Right atrium auricular region (tissue), 2 donors: ENCODE measurements at regions not wholly inside any gene's neighbourhood (a gene's known extent, or its start where the extent isn't known, plus 50 kb on each side); places are given as distances from the start of the nearest gene placed in this dataset.

Experiments used
- DNase-seq: peaks from one replicate; pipeline ENCODE4 v3.0.0-alpha.2; 2019; ENCODE audit warnings: low spot score
- H3K27ac ChIP-seq, 2 donors: fragments of 200-600 bp; sonication (generic); 1 replicate in 1 of 2; 2 replicates in 1 of 2; pipeline ENCODE4 v1.5.1; 2016 to 2019
- H3K27me3 ChIP-seq, 2 donors: fragments of 200-600 bp; sonication (generic); one replicate each; pipeline versions ENCODE4 v1.5.1 to v1.6.0; 2017 to 2019
- H3K36me3 ChIP-seq: fragments of 200-600 bp; sonication (generic); one replicate; pipeline ENCODE4 v1.5.1; 2016
- H3K4me1 ChIP-seq, 2 donors: fragments of 200-600 bp; sonication (generic); one replicate each; pipeline versions ENCODE4 v1.5.1 to v1.6.0; 2017 to 2019
- H3K4me3 ChIP-seq, 2 donors: fragments of 200-600 bp; sonication (generic); 1 replicate in 1 of 2; 2 replicates in 1 of 2; pipeline ENCODE4 v1.5.1; 2017 to 2019; ENCODE audit warnings: mild to moderate bottlenecking in 1 of 2, moderate library complexity in 1 of 2
- H3K9me3 ChIP-seq, 2 donors: fragments of 200-600 bp; sonication (generic); one replicate each; pipeline ENCODE4 v1.5.1; 2019
- TF ChIP-seq, protein P1 (sequence below), 2 donors: fragments of 200-600 bp; sonication (generic); IDR thresholded peaks; one replicate each; pipeline ENCODE4 v1.5.1; 2019; ENCODE audit warnings: antibody characterized with exemption in 2 of 2

DNA sequence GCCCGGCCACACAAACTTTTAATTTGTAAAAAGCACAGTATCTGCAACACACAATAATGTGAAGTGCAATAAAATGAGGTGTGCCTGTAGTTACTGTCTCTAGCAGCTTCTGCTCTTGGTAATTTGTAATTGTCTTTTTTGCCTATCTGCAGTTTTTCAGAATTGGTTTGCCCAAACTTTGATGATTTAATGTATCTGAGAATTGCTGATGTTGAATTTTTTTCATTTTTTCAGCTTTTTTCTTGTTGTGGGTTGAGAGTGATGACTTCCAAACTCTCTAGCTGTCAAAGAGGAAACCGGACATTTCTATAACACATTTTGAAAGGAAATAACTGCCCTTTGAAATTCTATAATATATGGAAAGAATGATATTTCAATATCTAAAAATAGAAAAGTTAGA is 236.9 kb downstream of the RERGL start:
- Histone ChIP-seq H3K4me3 (no peak overlapping the region), H3K27ac (no peak overlapping the region), H3K4me1 (no peaks in the 10 kb centered on the region), H3K27me3 (no peaks in the 10 kb centered on the region), H3K9me3 (peaks cover 0 to 6% of the 10 kb centered on the region in 2 donors), H3K36me3 (no peaks in the 10 kb centered on the region)
- DNase-seq: no peak
- TF ChIP-seq, protein P1, sequence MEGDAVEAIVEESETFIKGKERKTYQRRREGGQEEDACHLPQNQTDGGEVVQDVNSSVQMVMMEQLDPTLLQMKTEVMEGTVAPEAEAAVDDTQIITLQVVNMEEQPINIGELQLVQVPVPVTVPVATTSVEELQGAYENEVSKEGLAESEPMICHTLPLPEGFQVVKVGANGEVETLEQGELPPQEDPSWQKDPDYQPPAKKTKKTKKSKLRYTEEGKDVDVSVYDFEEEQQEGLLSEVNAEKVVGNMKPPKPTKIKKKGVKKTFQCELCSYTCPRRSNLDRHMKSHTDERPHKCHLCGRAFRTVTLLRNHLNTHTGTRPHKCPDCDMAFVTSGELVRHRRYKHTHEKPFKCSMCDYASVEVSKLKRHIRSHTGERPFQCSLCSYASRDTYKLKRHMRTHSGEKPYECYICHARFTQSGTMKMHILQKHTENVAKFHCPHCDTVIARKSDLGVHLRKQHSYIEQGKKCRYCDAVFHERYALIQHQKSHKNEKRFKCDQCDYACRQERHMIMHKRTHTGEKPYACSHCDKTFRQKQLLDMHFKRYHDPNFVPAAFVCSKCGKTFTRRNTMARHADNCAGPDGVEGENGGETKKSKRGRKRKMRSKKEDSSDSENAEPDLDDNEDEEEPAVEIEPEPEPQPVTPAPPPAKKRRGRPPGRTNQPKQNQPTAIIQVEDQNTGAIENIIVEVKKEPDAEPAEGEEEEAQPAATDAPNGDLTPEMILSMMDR (IDR thresholded peaks at IDR 0.05): no peak

DNA sequence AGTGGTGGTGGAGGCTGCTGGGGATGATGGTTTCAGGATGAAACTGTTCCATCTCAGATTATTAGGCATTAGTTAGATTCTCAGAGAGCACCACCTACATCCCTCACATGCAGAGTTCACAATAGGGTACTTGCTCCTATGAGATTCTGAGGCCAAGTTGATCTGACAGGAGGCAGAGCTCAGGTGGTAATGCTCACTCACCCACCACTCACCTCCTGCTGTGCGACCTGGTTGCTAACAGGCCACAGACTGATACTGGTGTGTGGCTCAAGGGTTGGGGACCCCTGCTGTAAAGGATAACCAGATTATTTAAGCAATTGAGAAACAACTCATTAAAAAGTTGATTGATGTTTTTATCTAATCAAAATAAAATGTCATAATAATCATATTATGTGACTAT is 248.5 kb downstream of the RERGL start:
- Histone ChIP-seq H3K9me3 (no peaks in the 10 kb centered on the region), H3K4me3 (no peak overlapping the region), H3K4me1 (no peaks in the 10 kb centered on the region), H3K27ac (no peak overlapping the region), H3K27me3 (no peaks in the 10 kb centered on the region), H3K36me3 (no peaks in the 10 kb centered on the region)
- DNase-seq: no peak
- TF ChIP-seq, protein P1 (IDR thresholded peaks at IDR 0.05): no peak

DNA sequence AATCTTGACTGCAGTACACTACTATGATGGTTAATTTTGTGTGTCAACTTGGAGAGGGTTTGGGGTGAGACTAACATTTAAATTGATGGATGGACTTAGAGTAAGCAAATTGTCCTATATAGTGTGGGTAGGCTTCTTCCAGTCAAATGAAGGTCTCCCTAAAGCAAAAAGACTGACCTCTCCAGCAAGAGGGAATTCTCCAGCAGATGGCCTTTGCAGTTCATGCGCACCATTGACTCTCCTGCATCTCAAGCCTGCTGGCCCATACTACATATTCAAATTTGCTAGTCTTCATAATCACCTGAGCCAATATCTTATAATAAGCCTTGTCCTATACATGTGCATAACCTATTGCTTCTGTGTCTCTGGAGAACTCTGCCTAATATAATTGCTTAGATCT is 260.2 kb downstream of the RERGL start:
- Histone ChIP-seq H3K27me3 (no peaks in the 10 kb centered on the region), H3K4me3 (no peak overlapping the region), H3K9me3 (no peaks in the 10 kb centered on the region), H3K27ac (no peak overlapping the region), H3K36me3 (no peaks in the 10 kb centered on the region), H3K4me1 (no peaks in the 10 kb centered on the region)
- DNase-seq: no peak
- TF ChIP-seq, protein P1 (IDR thresholded peaks at IDR 0.05): no peak

DNA sequence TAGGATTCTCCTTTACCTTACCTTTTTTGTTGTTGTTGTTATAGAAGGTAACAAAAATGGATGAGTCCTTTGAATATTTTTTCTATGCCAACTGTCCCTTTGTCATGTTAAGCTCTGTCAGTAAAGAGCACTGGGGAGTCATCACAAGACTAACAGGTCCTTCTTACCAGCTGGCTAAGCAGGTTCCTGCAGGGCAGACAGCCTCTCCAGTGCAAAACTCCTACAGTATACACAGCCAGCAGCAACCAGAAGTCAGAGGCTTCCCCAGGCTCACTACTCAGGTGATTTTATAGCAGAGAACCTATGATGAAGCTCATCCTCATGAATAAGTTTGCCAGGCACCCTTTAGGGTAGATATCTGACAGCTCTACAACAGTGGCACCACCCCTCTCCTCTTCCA is 271.1 kb downstream of the RERGL start:
- Histone ChIP-seq H3K36me3 (no peaks in the 10 kb centered on the region), H3K4me3 (no peak overlapping the region), H3K27ac (no peak overlapping the region)

DNA sequence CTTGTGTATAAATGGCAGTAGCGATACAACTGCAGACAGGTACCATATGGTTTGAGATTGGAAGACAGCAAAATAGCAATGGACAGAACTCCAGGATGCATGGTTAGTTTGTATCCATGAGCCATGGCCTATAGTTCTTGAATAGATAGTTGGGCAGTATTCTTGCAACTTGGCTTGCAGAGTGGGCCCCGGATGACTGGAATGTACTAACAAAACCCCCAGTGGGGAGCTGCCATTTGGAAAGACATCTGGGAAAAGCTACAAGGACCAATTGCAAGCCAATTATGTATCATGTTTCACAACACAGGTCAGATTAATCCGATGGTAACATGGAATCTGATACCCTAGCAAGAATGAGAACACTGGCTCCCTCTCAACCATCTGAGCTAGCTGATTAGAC is 279.6 kb downstream of the RERGL start:
- peaks cover 0 to 17% of the 10 kb centered on the region in 2 donors for H3K9me3 ChIP-seq
- no peaks in the 10 kb centered on the region for H3K4me1 ChIP-seq
- H3K4me3 ChIP-seq: no peak overlapping the region
- H3K27me3 ChIP-seq: no peaks in the 10 kb centered on the region
- no peak for DNase-seq
- no peaks in the 10 kb centered on the region for H3K36me3 ChIP-seq
- TF ChIP-seq, protein P1 (IDR thresholded peaks at IDR 0.05): no peak
- H3K27ac ChIP-seq: no peak overlapping the region

More for the DNA sequence above, 271.1 kb downstream of the RERGL start:
- no peaks in the 10 kb centered on the region for H3K27me3 ChIP-seq
- H3K9me3 ChIP-seq: no peaks in the 10 kb centered on the region
- TF ChIP-seq, protein P1 (IDR thresholded peaks at IDR 0.05): no peak
- H3K4me1 ChIP-seq: no peaks in the 10 kb centered on the region
- DNase-seq: no peak

DNA sequence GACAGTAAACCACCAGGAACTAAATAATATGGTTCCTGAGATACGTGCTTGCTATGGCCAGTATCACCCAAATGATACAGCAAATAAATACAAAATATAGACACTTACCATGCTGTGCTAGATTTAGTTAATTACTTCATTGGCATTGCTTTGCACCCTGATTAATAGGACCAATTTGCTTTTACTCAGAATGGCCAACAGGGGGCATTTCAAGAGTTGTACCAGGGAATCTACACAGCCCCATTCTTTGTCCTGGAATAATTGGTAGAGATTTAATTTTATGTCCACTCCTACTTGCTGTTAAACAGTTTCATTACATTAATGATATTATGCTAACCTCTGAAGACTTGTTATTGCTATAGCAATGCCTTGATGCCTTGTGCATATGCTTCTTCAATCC is 280.8 kb downstream of the RERGL start:
- Histone ChIP-seq H3K27ac (no peak overlapping the region), H3K4me3 (no peak overlapping the region), H3K4me1 (no peaks in the 10 kb centered on the region), H3K36me3 (no peaks in the 10 kb centered on the region), H3K27me3 (no peaks in the 10 kb centered on the region), H3K9me3 (peaks cover 0 to 17% of the 10 kb centered on the region in 2 donors)
- TF ChIP-seq, protein P1 (IDR thresholded peaks at IDR 0.05): no peak
- no peak for DNase-seq
